ENCODE measurements at regions not wholly inside any gene's neighbourhood (a gene's known extent, or its start where the extent isn't known, plus 50 kb on each side); places are given as distances from the start of the nearest gene placed in this dataset.

DNA sequence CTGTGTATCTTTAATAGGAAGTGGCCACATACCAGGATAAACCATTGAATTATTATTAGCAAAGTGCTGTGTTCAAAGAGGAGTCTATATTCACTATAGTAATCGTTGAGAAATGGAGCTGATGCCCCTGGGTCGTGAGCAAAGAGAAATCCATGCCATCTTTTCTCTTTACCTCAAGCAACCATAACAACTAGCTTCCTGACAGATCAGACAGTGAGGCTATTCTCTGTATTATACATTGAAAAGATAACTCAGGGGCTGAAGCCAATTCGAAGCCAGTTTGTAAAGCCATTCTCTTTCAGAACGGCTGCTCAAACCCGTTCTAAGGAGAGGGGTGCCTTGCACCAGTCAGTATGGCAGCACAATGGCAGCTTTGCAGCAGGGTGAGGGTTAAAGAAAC is 680.6 kb downstream of the SEMA5A start:
- Histone ChIP-seq H3K27me3 (ENCODE audit: control insufficient read depth, insufficient read depth, low read length) (no peaks in the 10 kb centered on the region), H3K27ac (ENCODE audit: low read depth, low read length) (no peak overlapping the region), H3K9ac (ENCODE audit: low read depth, low read length) (no peak overlapping the region), H3K36me3 (ENCODE audit: control insufficient read depth, insufficient read depth, low read length) (no peaks in the 10 kb centered on the region), H3K4me1 (ENCODE audit: control insufficient read depth, insufficient read depth, low read length) (peaks cover 2% of the 10 kb centered on the region), H3K9me3 (ENCODE audit: control insufficient read depth, insufficient read depth, low read length) (no peaks in the 10 kb centered on the region), H3K4me3 (ENCODE audit: low read depth, low read length) (no peak overlapping the region)

DNA sequence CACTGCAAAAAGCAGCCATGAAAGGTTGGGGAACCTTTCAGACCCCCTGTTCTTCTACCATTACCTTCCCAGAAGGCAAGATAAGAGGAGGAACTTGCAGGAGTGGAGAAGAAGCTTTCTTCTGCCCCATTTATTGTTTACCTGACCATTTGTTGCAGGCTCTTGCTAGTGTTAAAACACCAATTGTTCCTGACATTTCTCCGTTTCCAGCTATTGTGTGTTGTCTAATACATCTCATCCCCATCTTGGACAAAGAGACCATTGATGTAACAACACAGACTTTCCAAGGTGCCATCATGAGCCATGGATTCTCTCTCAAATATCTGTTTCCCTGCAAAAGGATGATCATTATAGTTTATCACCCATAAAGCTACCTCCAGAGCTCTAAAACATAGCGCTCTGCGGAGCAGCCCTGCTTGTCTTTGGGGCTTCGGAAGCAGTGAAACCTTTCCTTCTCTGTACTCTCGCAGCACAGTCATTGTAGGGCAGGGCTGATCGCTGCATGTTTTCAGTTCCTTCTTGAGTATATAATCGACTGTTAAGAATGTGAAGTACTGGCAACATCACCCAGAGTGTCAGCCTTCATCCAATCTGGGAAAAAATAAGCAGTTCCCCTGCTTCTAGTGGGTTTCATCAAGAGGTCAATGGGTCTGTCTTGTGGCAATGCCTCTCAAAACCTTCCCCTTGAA is 680.0 kb downstream of the SEMA5A start:
- no peak overlapping the region for H3K9ac ChIP-seq (ENCODE audit: low read depth, low read length)
- peaks cover 7% of the 10 kb centered on the region for H3K4me1 ChIP-seq (ENCODE audit: control insufficient read depth, insufficient read depth, low read length)
- H3K27ac ChIP-seq (ENCODE audit: low read depth, low read length): no peak overlapping the region
- H3K9me3 ChIP-seq (ENCODE audit: control insufficient read depth, insufficient read depth, low read length): no peaks in the 10 kb centered on the region
- H3K4me3 ChIP-seq (ENCODE audit: low read depth, low read length): no peak overlapping the region
- no peaks in the 10 kb centered on the region for H3K27me3 ChIP-seq (ENCODE audit: control insufficient read depth, insufficient read depth, low read length)
- no peaks in the 10 kb centered on the region for H3K36me3 ChIP-seq (ENCODE audit: control insufficient read depth, insufficient read depth, low read length)

DNA sequence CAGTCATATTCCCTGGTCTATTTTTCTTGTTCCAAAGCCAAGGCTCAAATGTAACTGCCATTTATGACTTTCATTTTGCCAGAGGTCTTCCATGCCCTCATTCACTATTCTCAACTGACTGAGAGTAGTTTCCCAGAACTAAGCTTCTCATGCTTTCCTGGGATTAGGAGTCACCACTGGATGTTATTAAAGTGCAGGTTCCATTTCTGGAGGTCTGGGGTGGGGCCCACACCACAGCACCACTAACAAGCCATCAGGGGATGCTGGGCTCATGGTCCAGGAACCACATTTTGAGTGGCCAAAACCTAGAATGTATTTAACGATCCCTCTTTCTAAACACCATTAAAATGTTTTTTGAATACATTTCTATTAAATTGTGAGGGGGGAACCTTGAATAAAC is 677.6 kb downstream of the SEMA5A start:
- Histone ChIP-seq H3K27ac (ENCODE audit: low read depth, low read length) (no peak overlapping the region), H3K4me3 (ENCODE audit: low read depth, low read length) (no peak overlapping the region), H3K9ac (ENCODE audit: low read depth, low read length) (no peak overlapping the region), H3K4me1 (ENCODE audit: control insufficient read depth, insufficient read depth, low read length) (peaks cover 19% of the 10 kb centered on the region), H3K27me3 (ENCODE audit: control insufficient read depth, insufficient read depth, low read length) (no peaks in the 10 kb centered on the region), H3K36me3 (ENCODE audit: control insufficient read depth, insufficient read depth, low read length) (no peaks in the 10 kb centered on the region), H3K9me3 (ENCODE audit: control insufficient read depth, insufficient read depth, low read length) (no peaks in the 10 kb centered on the region)

DNA sequence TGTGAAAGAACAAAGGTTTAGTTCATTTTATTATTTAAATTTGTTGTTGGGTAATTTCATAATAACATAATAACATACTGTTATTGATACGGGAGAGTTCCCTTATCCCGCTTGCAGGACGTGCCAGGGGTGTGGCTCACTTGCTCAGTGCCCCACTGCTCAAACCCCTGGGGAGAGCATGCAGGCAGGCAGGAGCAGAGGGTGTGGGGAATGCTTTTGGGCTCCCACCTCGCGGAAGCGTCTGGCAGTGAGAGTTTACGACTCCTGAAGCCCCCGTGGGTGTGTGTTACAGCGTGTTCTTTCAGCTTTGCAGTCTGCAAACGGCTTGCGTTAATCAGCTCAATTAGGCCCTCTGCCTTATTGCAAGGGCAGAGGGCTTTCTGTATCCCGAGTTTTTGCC is 675.9 kb downstream of the SEMA5A start:
- H3K27ac ChIP-seq (ENCODE audit: low read depth, low read length): no peak overlapping the region
- H3K36me3 ChIP-seq (ENCODE audit: control insufficient read depth, insufficient read depth, low read length): no peaks in the 10 kb centered on the region
- H3K4me1 ChIP-seq (ENCODE audit: control insufficient read depth, insufficient read depth, low read length): peaks cover 19% of the 10 kb centered on the region
- no peak overlapping the region for H3K9ac ChIP-seq (ENCODE audit: low read depth, low read length)
- H3K9me3 ChIP-seq (ENCODE audit: control insufficient read depth, insufficient read depth, low read length): no peaks in the 10 kb centered on the region
- no peaks in the 10 kb centered on the region for H3K27me3 ChIP-seq (ENCODE audit: control insufficient read depth, insufficient read depth, low read length)
- no peak overlapping the region for H3K4me3 ChIP-seq (ENCODE audit: low read depth, low read length)

DNA sequence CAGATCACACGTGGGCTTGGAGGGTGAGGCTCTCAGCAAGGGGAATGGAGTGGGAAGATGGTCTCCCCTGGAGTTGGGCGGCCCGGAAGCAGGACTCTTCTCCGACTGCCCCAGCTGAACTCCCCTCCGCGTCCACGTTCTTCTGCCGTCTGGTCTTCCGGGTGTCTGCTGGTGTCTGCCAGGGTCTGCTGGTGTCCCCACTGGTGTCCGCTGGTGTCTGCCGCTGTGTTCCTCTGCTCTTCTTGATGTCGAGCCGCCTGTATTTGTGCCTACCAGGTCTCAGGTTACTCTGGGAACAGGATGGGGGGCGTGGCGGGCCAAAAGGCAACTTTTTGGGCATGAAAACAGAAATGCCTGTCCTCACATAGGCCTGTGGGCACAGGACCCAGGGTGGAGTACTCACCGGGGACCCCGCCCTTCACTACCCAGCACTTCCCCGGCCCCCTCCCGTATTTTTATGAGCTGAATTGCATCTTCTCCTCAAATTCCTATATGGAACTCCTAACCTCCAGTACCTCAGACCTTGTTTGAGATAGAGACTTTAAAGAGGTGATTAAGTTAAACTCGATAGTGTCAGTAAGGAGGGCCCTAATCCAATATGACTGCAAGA is 675.4 kb downstream of the SEMA5A start:
- H3K27me3 ChIP-seq (ENCODE audit: control insufficient read depth, insufficient read depth, low read length): no peaks in the 10 kb centered on the region
- no peak overlapping the region for H3K27ac ChIP-seq (ENCODE audit: low read depth, low read length)
- H3K4me1 ChIP-seq (ENCODE audit: control insufficient read depth, insufficient read depth, low read length): peaks cover 20% of the 10 kb centered on the region
- H3K9me3 ChIP-seq (ENCODE audit: control insufficient read depth, insufficient read depth, low read length): no peaks in the 10 kb centered on the region
- no peak overlapping the region for H3K9ac ChIP-seq (ENCODE audit: low read depth, low read length)
- no peaks in the 10 kb centered on the region for H3K36me3 ChIP-seq (ENCODE audit: control insufficient read depth, insufficient read depth, low read length)
- no peak overlapping the region for H3K4me3 ChIP-seq (ENCODE audit: low read depth, low read length)

DNA sequence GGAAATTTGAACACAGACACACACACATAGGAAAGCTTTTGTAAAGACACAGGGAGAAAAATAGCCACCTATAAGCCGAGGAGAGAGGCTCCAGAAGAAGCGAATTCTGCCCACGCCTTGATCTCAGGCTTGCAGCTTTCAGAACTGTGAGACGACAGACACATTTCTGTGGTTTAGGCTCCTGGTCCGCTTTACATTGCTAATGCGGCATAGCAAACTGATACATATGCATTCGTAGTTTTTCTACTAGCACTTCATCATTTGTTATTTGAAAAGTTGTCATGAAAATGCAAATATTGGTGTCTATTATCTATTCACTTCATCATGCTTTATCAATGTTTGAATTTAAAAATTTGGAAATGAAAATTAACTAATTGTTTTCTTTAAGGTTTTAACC is 674.9 kb downstream of the SEMA5A start:
- H3K27me3 ChIP-seq (ENCODE audit: control insufficient read depth, insufficient read depth, low read length): no peaks in the 10 kb centered on the region
- H3K27ac ChIP-seq (ENCODE audit: low read depth, low read length): no peak overlapping the region
- H3K9me3 ChIP-seq (ENCODE audit: control insufficient read depth, insufficient read depth, low read length): no peaks in the 10 kb centered on the region
- peaks cover 25% of the 10 kb centered on the region for H3K4me1 ChIP-seq (ENCODE audit: control insufficient read depth, insufficient read depth, low read length)
- no peak overlapping the region for H3K9ac ChIP-seq (ENCODE audit: low read depth, low read length)
- no peaks in the 10 kb centered on the region for H3K36me3 ChIP-seq (ENCODE audit: control insufficient read depth, insufficient read depth, low read length)
- H3K4me3 ChIP-seq (ENCODE audit: low read depth, low read length): no peak overlapping the region

DNA sequence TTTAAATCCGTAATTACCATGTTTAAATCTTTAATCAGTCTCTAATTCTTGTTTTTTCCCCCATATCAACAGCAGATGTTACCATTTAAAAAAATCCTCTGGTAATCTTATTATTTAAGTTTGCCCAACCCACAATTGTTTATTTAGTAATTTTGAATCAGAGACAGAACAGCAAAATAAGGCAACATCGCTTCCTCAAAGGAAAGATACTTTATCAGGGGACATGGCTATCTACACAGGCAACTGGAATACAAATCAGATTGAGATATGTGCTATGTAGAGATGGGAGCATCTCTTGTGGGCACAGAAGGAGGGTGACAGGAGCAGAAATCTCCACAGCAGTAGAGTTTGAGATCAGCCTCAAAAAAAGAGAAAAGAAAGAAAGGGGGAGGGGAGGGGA is 674.4 kb downstream of the SEMA5A start:
- no peak overlapping the region for H3K27ac ChIP-seq (ENCODE audit: low read depth, low read length)
- H3K4me3 ChIP-seq (ENCODE audit: low read depth, low read length): no peak overlapping the region
- no peaks in the 10 kb centered on the region for H3K36me3 ChIP-seq (ENCODE audit: control insufficient read depth, insufficient read depth, low read length)
- H3K9ac ChIP-seq (ENCODE audit: low read depth, low read length): no peak overlapping the region
- H3K9me3 ChIP-seq (ENCODE audit: control insufficient read depth, insufficient read depth, low read length): no peaks in the 10 kb centered on the region
- no peaks in the 10 kb centered on the region for H3K27me3 ChIP-seq (ENCODE audit: control insufficient read depth, insufficient read depth, low read length)
- H3K4me1 ChIP-seq (ENCODE audit: control insufficient read depth, insufficient read depth, low read length): peaks cover 26% of the 10 kb centered on the region

DNA sequence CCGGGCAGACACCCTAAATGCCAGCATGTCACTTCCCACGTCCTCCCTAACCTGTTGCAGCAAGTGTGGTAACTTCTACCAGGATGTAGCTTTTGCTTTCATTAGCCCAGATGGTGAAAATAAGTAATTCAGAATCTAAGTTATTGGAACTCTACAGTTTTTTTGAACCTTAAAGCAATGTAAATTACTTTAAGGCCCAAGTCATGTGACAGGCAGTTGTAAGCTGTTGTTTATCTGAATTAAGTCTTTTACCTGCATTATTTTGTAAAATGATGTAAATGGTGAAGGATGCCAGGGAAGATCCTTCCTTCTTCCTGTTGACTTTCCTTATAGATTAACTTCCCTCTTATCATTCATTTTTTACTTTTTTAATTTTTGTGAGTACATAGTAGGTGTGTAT is 670.2 kb downstream of the SEMA5A start:
- Histone ChIP-seq H3K27ac (ENCODE audit: low read depth, low read length) (no peak overlapping the region), H3K36me3 (ENCODE audit: control insufficient read depth, insufficient read depth, low read length) (no peaks in the 10 kb centered on the region), H3K4me3 (ENCODE audit: low read depth, low read length) (no peak overlapping the region), H3K9ac (ENCODE audit: low read depth, low read length) (no peak overlapping the region), H3K9me3 (ENCODE audit: control insufficient read depth, insufficient read depth, low read length) (no peaks in the 10 kb centered on the region), H3K27me3 (ENCODE audit: control insufficient read depth, insufficient read depth, low read length) (no peaks in the 10 kb centered on the region), H3K4me1 (ENCODE audit: control insufficient read depth, insufficient read depth, low read length) (peaks cover 19% of the 10 kb centered on the region)

DNA sequence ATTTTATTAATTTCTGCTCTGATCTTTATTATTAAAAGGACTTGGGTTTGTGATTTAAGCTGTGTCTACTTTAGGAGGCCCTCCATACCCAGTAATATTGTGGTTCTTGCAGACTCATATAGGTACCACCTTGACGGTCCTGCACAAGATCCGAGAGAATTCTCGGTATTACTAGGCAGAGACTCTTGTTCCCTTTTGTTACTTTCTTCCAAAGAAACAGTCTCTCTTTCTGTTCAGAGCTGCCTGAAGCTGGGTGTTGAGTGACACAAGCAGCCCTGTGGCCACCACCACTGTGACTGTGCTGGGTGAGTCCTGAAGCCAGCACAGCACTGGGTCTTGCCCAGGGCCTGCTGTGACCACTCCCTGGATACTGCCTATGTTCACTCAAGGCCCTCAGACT is 666.6 kb downstream of the SEMA5A start:
- Histone ChIP-seq H3K27ac (ENCODE audit: low read depth, low read length) (no peak overlapping the region), H3K4me1 (ENCODE audit: control insufficient read depth, insufficient read depth, low read length) (peaks cover 7% of the 10 kb centered on the region; the same call in 1 of the 2 replicates), H3K9ac (ENCODE audit: low read depth, low read length) (no peak overlapping the region), H3K27me3 (ENCODE audit: control insufficient read depth, insufficient read depth, low read length) (no peaks in the 10 kb centered on the region), H3K36me3 (ENCODE audit: control insufficient read depth, insufficient read depth, low read length) (no peaks in the 10 kb centered on the region), H3K9me3 (ENCODE audit: control insufficient read depth, insufficient read depth, low read length) (no peaks in the 10 kb centered on the region), H3K4me3 (ENCODE audit: low read depth, low read length) (no peak overlapping the region)

DNA sequence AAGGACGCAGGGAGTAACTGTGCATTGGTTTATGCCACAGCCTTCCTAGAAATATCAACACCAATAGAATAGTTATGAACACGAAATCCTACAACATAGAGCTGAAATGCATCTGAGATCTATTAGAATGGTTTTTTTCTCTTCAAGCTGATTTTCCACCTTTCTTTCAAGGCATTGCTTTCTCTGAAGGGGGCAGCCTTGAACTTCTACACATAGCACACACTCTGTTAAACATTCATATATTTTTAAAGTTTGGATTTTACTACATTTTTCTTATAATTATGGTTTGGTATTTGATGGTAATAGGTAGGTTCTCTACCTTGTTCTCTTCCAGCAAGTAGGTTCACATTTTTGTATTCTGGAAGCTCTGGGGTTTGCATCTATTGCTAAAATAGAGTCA is 661.8 kb downstream of the SEMA5A start:
- no peaks in the 10 kb centered on the region for H3K4me1 ChIP-seq (ENCODE audit: control insufficient read depth, insufficient read depth, low read length)
- no peaks in the 10 kb centered on the region for H3K27me3 ChIP-seq (ENCODE audit: control insufficient read depth, insufficient read depth, low read length)
- H3K27ac ChIP-seq (ENCODE audit: low read depth, low read length): no peak overlapping the region
- no peaks in the 10 kb centered on the region for H3K36me3 ChIP-seq (ENCODE audit: control insufficient read depth, insufficient read depth, low read length)
- no peak overlapping the region for H3K4me3 ChIP-seq (ENCODE audit: low read depth, low read length)
- no peak overlapping the region for H3K9ac ChIP-seq (ENCODE audit: low read depth, low read length)
- peaks cover 12% of the 10 kb centered on the region; the same call in 1 of the 2 replicates for H3K9me3 ChIP-seq (ENCODE audit: control insufficient read depth, insufficient read depth, low read length)

DNA sequence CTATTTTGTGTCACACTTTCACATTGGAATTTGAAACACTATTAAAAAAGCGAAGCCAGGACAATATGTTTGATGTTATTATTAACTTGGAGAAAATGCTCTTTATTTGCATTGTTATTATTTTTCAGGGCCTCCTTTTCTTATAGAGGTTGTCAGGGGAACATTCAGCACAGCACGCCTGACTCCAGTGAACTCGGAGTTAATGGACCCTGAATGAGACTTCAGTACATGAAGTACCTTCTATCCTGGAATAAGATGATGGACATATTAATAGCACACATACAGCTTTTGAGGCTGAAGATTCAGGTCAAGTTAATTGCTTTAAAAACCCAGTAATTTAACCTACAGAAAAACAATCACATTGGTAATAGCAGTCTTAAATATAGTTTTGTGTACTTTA is 652.9 kb downstream of the SEMA5A start:
- Histone ChIP-seq H3K36me3 (ENCODE audit: control insufficient read depth, insufficient read depth, low read length) (no peaks in the 10 kb centered on the region), H3K27ac (ENCODE audit: low read depth, low read length) (no peak overlapping the region), H3K9me3 (ENCODE audit: control insufficient read depth, insufficient read depth, low read length) (no peaks in the 10 kb centered on the region), H3K9ac (ENCODE audit: low read depth, low read length) (no peak overlapping the region), H3K27me3 (ENCODE audit: control insufficient read depth, insufficient read depth, low read length) (no peaks in the 10 kb centered on the region), H3K4me3 (ENCODE audit: low read depth, low read length) (no peak overlapping the region), H3K4me1 (ENCODE audit: control insufficient read depth, insufficient read depth, low read length) (no peaks in the 10 kb centered on the region)
